ENCODE measurements at regions not wholly inside any gene's neighbourhood (a gene's known extent, or its start where the extent isn't known, plus 50 kb on each side); places are given as distances from the start of the nearest gene placed in this dataset.

DNA sequence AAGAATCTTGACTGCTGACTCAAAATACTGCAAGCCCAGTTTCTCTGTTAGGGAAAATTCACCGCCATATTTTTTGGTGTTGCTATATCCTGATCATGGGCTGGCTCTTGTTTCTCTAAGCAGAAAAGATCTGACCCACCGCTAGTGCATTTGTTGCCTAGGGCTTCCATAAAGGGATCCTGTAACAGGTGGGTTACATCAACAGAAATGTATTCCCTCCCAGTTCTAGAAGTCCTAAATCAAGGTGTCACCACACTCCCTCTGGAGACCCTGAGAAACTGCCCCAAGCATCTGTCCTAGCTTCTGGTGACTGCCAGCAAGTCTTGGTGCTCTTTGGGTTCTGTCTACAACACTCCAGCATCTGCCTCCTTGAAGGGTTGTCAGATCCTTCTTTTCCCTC, 99.7 kb downstream of the MAF start:
- H3K4me3 ChIP-seq (ENCODE audit: low read depth, low read length) = no peak overlapping the region
- no peak for DNase-seq (ENCODE audit: low read depth)

DNA sequence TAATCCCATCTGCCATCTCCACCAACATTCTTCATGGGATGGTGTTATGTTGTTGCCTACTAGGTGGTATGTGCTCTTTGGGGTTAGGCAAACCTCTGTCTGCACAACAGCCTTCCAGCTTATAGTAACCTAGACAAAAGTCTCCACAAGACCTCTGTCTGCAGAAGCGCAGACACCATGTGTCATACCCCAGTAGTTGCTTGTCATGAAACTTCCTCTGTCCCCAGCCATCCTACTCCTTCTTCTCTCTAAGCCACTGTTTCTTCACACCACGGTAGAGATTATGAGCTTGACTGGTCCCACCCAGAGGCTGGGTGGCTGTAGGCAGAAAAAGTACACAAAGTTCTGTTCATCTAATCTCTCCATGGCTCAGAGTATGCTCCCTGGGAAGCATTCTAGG, 100.3 kb downstream of the MAF start:
- no peak overlapping the region for H3K4me3 ChIP-seq (ENCODE audit: low read depth, low read length)
- TF ChIP-seq, protein P1, sequence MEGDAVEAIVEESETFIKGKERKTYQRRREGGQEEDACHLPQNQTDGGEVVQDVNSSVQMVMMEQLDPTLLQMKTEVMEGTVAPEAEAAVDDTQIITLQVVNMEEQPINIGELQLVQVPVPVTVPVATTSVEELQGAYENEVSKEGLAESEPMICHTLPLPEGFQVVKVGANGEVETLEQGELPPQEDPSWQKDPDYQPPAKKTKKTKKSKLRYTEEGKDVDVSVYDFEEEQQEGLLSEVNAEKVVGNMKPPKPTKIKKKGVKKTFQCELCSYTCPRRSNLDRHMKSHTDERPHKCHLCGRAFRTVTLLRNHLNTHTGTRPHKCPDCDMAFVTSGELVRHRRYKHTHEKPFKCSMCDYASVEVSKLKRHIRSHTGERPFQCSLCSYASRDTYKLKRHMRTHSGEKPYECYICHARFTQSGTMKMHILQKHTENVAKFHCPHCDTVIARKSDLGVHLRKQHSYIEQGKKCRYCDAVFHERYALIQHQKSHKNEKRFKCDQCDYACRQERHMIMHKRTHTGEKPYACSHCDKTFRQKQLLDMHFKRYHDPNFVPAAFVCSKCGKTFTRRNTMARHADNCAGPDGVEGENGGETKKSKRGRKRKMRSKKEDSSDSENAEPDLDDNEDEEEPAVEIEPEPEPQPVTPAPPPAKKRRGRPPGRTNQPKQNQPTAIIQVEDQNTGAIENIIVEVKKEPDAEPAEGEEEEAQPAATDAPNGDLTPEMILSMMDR (IDR thresholded peaks at IDR 0.05; ENCODE audit: low read depth, low read length, missing control alignments) = no peak
- no peak for DNase-seq (ENCODE audit: low read depth)

More for the DNA sequence above, 99.7 kb downstream of the MAF start:
- TF ChIP-seq, protein P1 (IDR thresholded peaks at IDR 0.05; ENCODE audit: low read depth, low read length, missing control alignments) = no peak

DNA sequence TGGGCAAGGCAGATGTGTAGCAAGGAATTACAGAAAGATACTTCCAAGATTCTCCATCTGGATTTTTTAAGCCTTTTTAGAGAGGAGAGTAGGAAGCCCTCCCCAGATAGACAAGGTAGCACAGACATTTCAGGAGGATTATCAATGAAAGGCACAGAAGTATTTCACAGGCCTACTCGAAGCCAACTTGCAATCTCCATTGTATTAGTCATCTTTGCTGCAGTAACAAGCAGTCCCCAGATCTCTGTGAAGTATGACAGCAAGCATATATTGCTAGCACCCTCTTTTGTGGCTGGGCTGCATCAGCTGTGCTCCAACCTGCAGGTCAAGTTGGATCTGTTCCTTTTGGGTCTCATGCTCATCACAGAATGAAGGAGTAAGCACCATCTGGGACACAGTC, 101.6 kb downstream of the MAF start:
- TF ChIP-seq, protein P1 (IDR thresholded peaks at IDR 0.05; ENCODE audit: low read depth, low read length, missing control alignments) = no peak

DNA sequence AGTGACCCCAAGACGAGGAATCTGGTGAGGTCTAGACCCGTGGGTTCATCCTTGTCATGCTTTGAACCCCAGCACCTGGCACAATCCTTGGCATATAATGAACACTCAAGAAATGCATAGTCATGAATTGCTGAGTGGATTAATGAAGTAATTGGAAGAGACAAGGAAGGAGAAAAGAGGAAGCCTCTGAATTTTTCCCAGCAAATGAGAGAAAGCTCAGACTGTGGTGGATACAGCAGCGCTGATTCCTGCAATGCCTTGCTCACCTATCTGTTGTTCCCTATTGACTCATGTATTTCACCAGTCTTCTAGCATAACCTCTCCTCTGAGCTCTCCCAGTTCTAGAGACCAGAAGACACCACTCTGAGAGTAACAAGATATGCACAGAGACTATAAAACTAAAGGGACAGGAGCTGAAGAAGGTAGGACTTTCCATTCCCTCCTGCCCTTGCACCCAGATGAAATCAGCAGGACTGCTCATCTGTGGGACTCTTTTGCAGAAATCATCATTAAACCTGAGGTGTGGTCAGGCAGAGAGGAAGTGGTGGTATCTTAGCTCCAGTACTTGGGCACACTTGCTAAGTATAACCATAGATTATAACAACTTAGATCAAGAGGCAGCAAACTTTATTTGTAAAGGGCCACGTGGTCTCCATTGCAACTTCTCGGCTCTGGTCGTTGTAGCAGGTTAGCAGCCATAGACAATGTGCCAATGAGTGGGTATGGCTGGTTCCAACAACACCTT, 102.8 kb downstream of the MAF start:
- TF ChIP-seq, protein P1 (IDR thresholded peaks at IDR 0.05; ENCODE audit: low read depth, low read length, missing control alignments) = no peak

More for the DNA sequence above, 101.6 kb downstream of the MAF start:
- H3K4me3 ChIP-seq (ENCODE audit: low read depth, low read length) = no peak overlapping the region
- DNase-seq (ENCODE audit: low read depth) = no peak

DNA sequence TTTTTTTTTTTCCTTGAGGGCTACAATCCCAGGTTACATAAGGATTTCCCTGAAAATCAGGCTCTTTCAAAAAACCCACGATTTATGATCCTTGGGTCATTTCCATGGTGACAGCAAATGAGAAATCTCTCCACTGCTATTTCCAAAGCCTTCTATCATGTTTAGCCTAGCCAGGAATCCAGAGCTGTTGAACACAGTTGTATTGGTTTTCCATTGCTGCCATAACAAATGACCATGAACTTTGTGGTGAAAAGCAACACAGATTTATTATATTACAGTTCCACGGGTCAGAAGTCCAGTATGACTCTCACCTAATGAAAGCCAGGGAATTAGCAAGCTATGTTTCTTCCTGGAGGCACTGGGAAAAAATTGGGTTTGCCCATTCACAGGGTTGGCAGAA, 106.6 kb downstream of the MAF start:
- no peak overlapping the region for H3K4me3 ChIP-seq (ENCODE audit: low read depth, low read length)
- TF ChIP-seq, protein P1 (IDR thresholded peaks at IDR 0.05; ENCODE audit: low read depth, low read length, missing control alignments) = no peak
- no peak for DNase-seq (ENCODE audit: low read depth)

More for the DNA sequence above, 102.8 kb downstream of the MAF start:
- no peak for DNase-seq (ENCODE audit: low read depth)
- no peak overlapping the region for H3K4me3 ChIP-seq (ENCODE audit: low read depth, low read length)

DNA sequence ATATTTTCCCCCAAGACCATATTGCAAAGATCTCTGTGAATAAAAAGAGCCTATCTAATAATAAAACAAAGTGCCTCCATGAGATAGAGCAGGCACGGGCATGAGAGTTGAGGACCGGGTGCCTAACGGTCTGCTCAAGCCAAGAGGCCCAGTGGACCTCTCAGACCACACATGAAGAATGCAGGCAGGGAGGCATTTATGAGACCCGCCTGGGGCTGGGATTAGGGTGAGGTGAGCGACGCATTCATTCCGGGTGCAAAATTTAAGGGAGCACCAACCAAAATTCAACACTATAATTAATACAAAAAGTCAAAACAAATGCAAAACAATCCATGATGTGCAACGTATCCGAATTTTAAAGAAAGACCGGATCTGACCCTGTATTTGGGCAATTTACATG, 108.5 kb downstream of the MAF start:
- no peak overlapping the region for H3K4me3 ChIP-seq (ENCODE audit: low read depth, low read length)
- DNase-seq (ENCODE audit: low read depth) = no peak
- TF ChIP-seq, protein P1 (IDR thresholded peaks at IDR 0.05; ENCODE audit: low read depth, low read length, missing control alignments) = no peak

DNA sequence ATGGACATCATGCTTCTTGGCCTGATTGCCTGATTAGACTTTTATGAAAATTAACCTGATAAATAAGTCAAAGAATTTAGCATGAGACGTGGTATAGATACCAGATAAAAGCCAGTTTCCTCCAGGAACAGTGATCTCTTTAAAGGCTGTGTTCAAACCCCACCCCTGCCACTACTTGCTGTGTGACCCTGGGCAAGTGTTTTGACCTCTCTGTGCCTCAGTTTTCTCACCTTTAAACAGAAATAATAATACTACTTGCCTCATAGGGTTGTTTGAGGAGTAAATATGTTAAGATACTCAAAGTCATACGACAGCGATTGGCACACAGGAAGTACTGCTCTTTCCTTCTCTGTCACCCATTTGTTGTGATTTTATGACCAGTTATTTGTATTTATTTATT, 115.5 kb downstream of the MAF start:
- no peak for DNase-seq (ENCODE audit: low read depth)
- no peak overlapping the region for H3K4me3 ChIP-seq (ENCODE audit: low read depth, low read length)
- TF ChIP-seq, protein P1 (IDR thresholded peaks at IDR 0.05; ENCODE audit: low read depth, low read length, missing control alignments) = no peak

All from GM12864 (cell line).